H1 (cell line): ENCODE measurements at regions not wholly inside any gene's neighbourhood (a gene's known extent, or its start where the extent isn't known, plus 50 kb on each side); places are given as distances from the start of the nearest gene placed in this dataset.
"Not testable (repeated sequence)": the region's sequence is repeated elsewhere in the genome, so short reads cannot be mapped to it uniquely, and the experiment has no call there.

ENCODE experiments used
- CTCF ChIA-PET: fragments of 300-600 bp; sonication (Branson Sonifier 250); formaldehyde crosslinking; loops from one replicate; lab custom pipeline; 2021; ENCODE audit not compliant: partially characterized antibody; lab: Charles Lee
- POLR2A ChIA-PET: fragments of 300-600 bp; sonication (Branson Sonifier 250); formaldehyde crosslinking; loops from one replicate; lab custom pipeline; 2021; ENCODE audit warnings: inconsistent platforms; ENCODE audit not compliant: partially characterized antibody; lab: Charles Lee
- DNase-seq, 2 experiments: peaks; one replicate each; pipeline versions ENCODE4 v3.0.0 to v3.0.0-alpha.2; 2010 to 2022; ENCODE audit warnings: low spot score in 2 of 2, low read depth in 1 of 2, mixed read lengths in 1 of 2
- FAIRE-seq: peaks from 2 replicates; lab custom pipeline; 2011; peaks lifted over from hg19 to GRCh38; lab: Jason Lieb, UNC
- H2AFZ ChIP-seq: 2 replicates; pipeline ENCODE4 v1.8.1; 2012; ENCODE audit warnings: low read length, inconsistent platforms
- H2AK5ac ChIP-seq: 2 replicates; pipeline ENCODE4 v1.6.1; 2013; ENCODE audit warnings: low read depth, low read length
- H2BK120ac ChIP-seq: replicated peaks from 2 replicates; pipeline ENCODE3; 2013; ENCODE audit warnings: low read depth, low read length, inconsistent platforms
- H2BK12ac ChIP-seq: 2 replicates; pipeline ENCODE4 v1.6.1; 2013; ENCODE audit warnings: low read depth, low read length
- H2BK15ac ChIP-seq: 2 replicates; pipeline ENCODE4 v1.6.1; 2013; ENCODE audit warnings: low read length
- H2BK20ac ChIP-seq: 2 replicates; pipeline ENCODE4 v1.6.1; 2013; ENCODE audit warnings: low read length
- H2BK5ac ChIP-seq: 2 replicates; pipeline ENCODE4 v1.6.1; 2013; ENCODE audit warnings: low read depth, low read length
- H3K14ac ChIP-seq: 2 replicates; pipeline ENCODE4 v1.6.1; 2013; ENCODE audit warnings: inconsistent platforms; ENCODE audit not compliant: insufficient read length
- H3K18ac ChIP-seq: 2 replicates; pipeline ENCODE4 v1.6.1; 2013; ENCODE audit warnings: low read length; ENCODE audit errors: extremely low read depth
- H3K23ac ChIP-seq: 2 replicates; pipeline ENCODE4 v1.6.1; 2013; ENCODE audit warnings: inconsistent platforms; ENCODE audit not compliant: insufficient read length
- H3K23me2 ChIP-seq: 2 replicates; pipeline ENCODE4 v1.6.1; 2013; ENCODE audit warnings: low read depth, low read length
- H3K27ac ChIP-seq: 2 replicates; pipeline ENCODE4 v1.6.1; 2011; ENCODE audit warnings: low read depth, low read length, inconsistent platforms
- H3K27me3 ChIP-seq, 4 experiments: replicated peaks in 1 of 4; 1 replicate in 1 of 4; 2 replicates in 3 of 4; pipeline versions ENCODE4 v1.6.1 to v1.8.1; 2011 to 2013; ENCODE audit warnings: low read length in 3 of 4, mild to moderate bottlenecking in 3 of 4, inconsistent platforms in 2 of 4, mixed read lengths in 2 of 4, moderate library complexity in 1 of 4; ENCODE audit not compliant: control insufficient read depth in 3 of 4, insufficient read depth in 3 of 4; ENCODE audit errors: extremely low read depth in 1 of 4
- H3K36me3 ChIP-seq, 4 experiments: 2 replicates each; pipeline versions ENCODE4 v1.6.1 to v1.8.1; 2011 to 2013; ENCODE audit warnings: mild to moderate bottlenecking in 4 of 4, low read length in 3 of 4, moderate library complexity in 2 of 4, control low read depth in 1 of 4, inconsistent platforms in 1 of 4; ENCODE audit not compliant: insufficient read depth in 4 of 4, control insufficient read depth in 2 of 4
- H3K4ac ChIP-seq: replicated peaks from 2 replicates; pipeline ENCODE3; 2013; ENCODE audit warnings: low read length, low read depth, mixed read lengths, inconsistent platforms; ENCODE audit not compliant: insufficient read length
- H3K4me1 ChIP-seq, 4 experiments: replicated peaks in 1 of 4; 1 replicate in 1 of 4; 2 replicates in 3 of 4; pipeline versions ENCODE4 v1.6.1 to v1.8.1; 2011 to 2013; ENCODE audit warnings: low read length in 3 of 4, inconsistent platforms in 2 of 4, mixed read lengths in 1 of 4; ENCODE audit not compliant: insufficient read depth in 4 of 4, control insufficient read depth in 3 of 4
- H3K4me2 ChIP-seq, 2 experiments: 2 replicates each; pipeline versions ENCODE4 v1.6.1 to v1.8.1; 2011 to 2013; ENCODE audit warnings: low read depth in 2 of 2, low read length in 2 of 2, control low read depth in 1 of 2, inconsistent platforms in 1 of 2, mild to moderate bottlenecking in 1 of 2; ENCODE audit not compliant: insufficient read depth in 1 of 2
- H3K4me3 ChIP-seq, 4 experiments: fragments of 200-600, 300-600 bp in 1 of 4; sonication (generic), shearing (Covaris generic), sonication (Bioruptor Twin) in 1 of 4; 2 replicates each; pipeline versions ENCODE4 v1.5.1 to v1.8.1; 2011 to 2016; ENCODE audit warnings: low read length in 4 of 4, low read depth in 3 of 4, control low read depth in 2 of 4, inconsistent platforms in 2 of 4, mild to moderate bottlenecking in 2 of 4, mixed read lengths in 1 of 4, moderate library complexity in 1 of 4; ENCODE audit not compliant: insufficient read depth in 2 of 4; ENCODE audit errors: extremely low read depth in 1 of 4
- H3K56ac ChIP-seq: replicated peaks from 2 replicates; pipeline ENCODE3; 2013; ENCODE audit warnings: low read depth, mild to moderate bottlenecking, mixed read lengths, low read length, inconsistent platforms; ENCODE audit not compliant: insufficient read length
- H3K79me1 ChIP-seq: 2 replicates; pipeline ENCODE4 v1.6.1; 2013; ENCODE audit warnings: low read depth, low read length, control low read depth
- H3K79me2 ChIP-seq, 2 experiments: 2 replicates each; pipeline versions ENCODE4 v1.6.1 to v1.8.1; 2012 to 2013; ENCODE audit warnings: low read length in 2 of 2, mild to moderate bottlenecking in 2 of 2, inconsistent platforms in 1 of 2; ENCODE audit not compliant: insufficient read depth in 2 of 2, control insufficient read depth in 1 of 2
- H3K9ac ChIP-seq, 4 experiments: replicated peaks in 1 of 4; 1 replicate in 1 of 4; 2 replicates in 3 of 4; pipeline versions ENCODE4 v1.6.1 to v1.8.1; 2011 to 2013; ENCODE audit warnings: low read depth in 3 of 4, low read length in 3 of 4, control low read depth in 2 of 4, mild to moderate bottlenecking in 2 of 4, moderate library complexity in 2 of 4, inconsistent platforms in 1 of 4; ENCODE audit errors: extremely low read depth in 1 of 4
- H3K9me3 ChIP-seq, 2 experiments: 2 replicates each; pipeline versions ENCODE4 v1.6.1 to v1.8.1; 2012 to 2013; ENCODE audit warnings: mild to moderate bottlenecking in 2 of 2, moderate library complexity in 2 of 2, control low read depth in 1 of 2, inconsistent platforms in 1 of 2, low read depth in 1 of 2, low read length in 1 of 2, mixed read lengths in 1 of 2; ENCODE audit not compliant: insufficient read depth in 2 of 2
- H4K20me1 ChIP-seq, 2 experiments: replicated peaks in 1 of 2; 2 replicates each; pipeline versions ENCODE3 to v1.8.1; 2011 to 2013; ENCODE audit warnings: inconsistent platforms in 2 of 2, low read length in 2 of 2, mild to moderate bottlenecking in 1 of 2; ENCODE audit not compliant: insufficient read depth in 2 of 2, control insufficient read depth in 1 of 2
- H4K5ac ChIP-seq: 2 replicates; pipeline ENCODE4 v1.6.1; 2013; ENCODE audit warnings: low read length, low read depth, mixed read lengths, inconsistent platforms; ENCODE audit not compliant: insufficient read length
- H4K8ac ChIP-seq: 2 replicates; pipeline ENCODE4 v1.8.0; 2013; ENCODE audit warnings: mild to moderate bottlenecking, moderate library complexity, low read length, inconsistent platforms; ENCODE audit not compliant: insufficient read depth; ENCODE audit errors: extremely low read depth
- H4K91ac ChIP-seq: replicated peaks from 2 replicates; pipeline ENCODE3; 2013; ENCODE audit warnings: low read length, mixed read lengths, inconsistent platforms; ENCODE audit not compliant: insufficient read length
- HDAC2 ChIP-seq, 2 experiments: fragments of 300-600 bp in 1 of 2; sonication (generic) in 1 of 2; IDR thresholded peaks; 2 replicates each; pipeline ENCODE4 v1.6.1; 2011 to 2012; ENCODE audit warnings: low read depth in 2 of 2, low read length in 2 of 2, mild to moderate bottlenecking in 2 of 2, moderate library complexity in 2 of 2, borderline replicate concordance in 1 of 2, inconsistent platforms in 1 of 2
- HDAC6 ChIP-seq: IDR thresholded peaks from one replicate; pipeline ENCODE4 v1.7.1; 2012; ENCODE audit warnings: low read depth, mild to moderate bottlenecking, inconsistent platforms, low read length, moderate library complexity
- MAX ChIP-seq: IDR thresholded peaks from 2 replicates; pipeline ENCODE4 v1.6.1; 2012; ENCODE audit warnings: inconsistent platforms
- PHF8 ChIP-seq: fragments of 200-600 bp; sonication (generic); conservative IDR thresholded peaks from 2 replicates; pipeline ENCODE4 v1.7.1; 2012; ENCODE audit warnings: low read depth, mild to moderate bottlenecking, inconsistent platforms, low read length, moderate library complexity
- POU5F1 ChIP-seq: IDR thresholded peaks from 2 replicates; pipeline ENCODE4 v1.6.1; 2011; ENCODE audit warnings: low read depth, mild to moderate bottlenecking, low read length, moderate library complexity
- RXRA ChIP-seq: IDR thresholded peaks from 2 replicates; pipeline ENCODE4 v1.6.1; 2011; ENCODE audit warnings: low read depth, mild to moderate bottlenecking, low read length, moderate library complexity; ENCODE audit not compliant: insufficient read depth
- SIN3A ChIP-seq, 2 experiments: IDR thresholded peaks in 1 of 2; conservative IDR thresholded peaks in 1 of 2; 2 replicates each; pipeline ENCODE4 v1.6.1; 2011 to 2012; ENCODE audit warnings: low read length in 2 of 2, improper control_type of control experiment in 1 of 2, low read depth in 1 of 2, mild to moderate bottlenecking in 1 of 2
- USF2 ChIP-seq: IDR thresholded peaks from 2 replicates; pipeline ENCODE4 v1.6.1; 2011; ENCODE audit warnings: low read length, improper control_type of control experiment
- WGBS, 2 experiments: shearing (Covaris generic) in 1 of 2; methylation state at CpG; one replicate each; pipeline versions ENCODE4 v1.1.6 to v1.1.7; 2013 to 2015; ENCODE audit warnings: low lambda C conversion rate in 2 of 2, mixed read lengths in 2 of 2, inconsistent platforms in 1 of 2, low coverage in 1 of 2, missing lambda C conversion rate in 1 of 2; ENCODE audit not compliant: insufficient replicate concordance in 2 of 2, insufficient coverage in 1 of 2, insufficient read length in 1 of 2; ENCODE audit errors: extremely low coverage in 1 of 2, missing lambda C conversion rate in 1 of 2; 5-methylcytosine and 5-hydroxymethylcytosine counted together

- TF ChIP-seq USF2 (no peak), POU5F1 (no peak), PHF8 (no peak), HDAC2 (IDR thresholded peaks at IDR 0.05; ENCODE audit: borderline replicate concordance in 1 of 2, low read depth in 2 of 2, low read length in 2 of 2) (no peak), RXRA (no peak), MAX (no peak), HDAC6 (no peak), SIN3A (conservative IDR thresholded peaks at IDR 0.05 in 1 of 2, IDR thresholded peaks at IDR 0.05 in 1 of 2; ENCODE audit: low read depth in 1 of 2, low read length in 2 of 2) (no peak)
Observed at GRCh38 chr10:64699244-64699643, 1178.0 kb downstream of the REEP3 start (continued).

GRCh38 chr10:64702086-64702485 is 1180.9 kb downstream of the REEP3 start:
- H3K56ac ChIP-seq, H3K23me2 ChIP-seq, H2BK12ac ChIP-seq, H4K5ac ChIP-seq, H3K9ac ChIP-seq, H3K36me3 ChIP-seq, H3K23ac ChIP-seq, H3K79me1 ChIP-seq, H3K79me2 ChIP-seq, H3K9me3 ChIP-seq, H2AK5ac ChIP-seq, H3K18ac ChIP-seq, H3K4me1 ChIP-seq, POLR2A ChIA-PET, H4K20me1 ChIP-seq, H3K4me2 ChIP-seq, H2BK15ac ChIP-seq, H2AFZ ChIP-seq, H4K91ac ChIP-seq, H3K27ac ChIP-seq, FAIRE-seq, CTCF ChIA-PET, H3K14ac ChIP-seq, H2BK20ac ChIP-seq, H3K27me3 ChIP-seq, H3K4me3 ChIP-seq, H2BK5ac ChIP-seq, H3K4ac ChIP-seq, H4K8ac ChIP-seq, H2BK120ac ChIP-seq, DNase-seq: not testable (repeated sequence)
- 82% methylated on average over 3 of the region's 3 CpGs; no CpG with 5 or more reads in 1 of the 2 experiments for WGBS, 2 experiments
